GM21717 (cell line): ENCODE measurements at regions not wholly inside any gene's neighbourhood (a gene's known extent, or its start where the extent isn't known, plus 50 kb on each side); places are given as distances from the start of the nearest gene placed in this dataset.

Experiments used
- ATAC-seq: cut with Tn5 transposase; IDR thresholded peaks from one replicate; pipeline ENCODE4 v1.9.1; 2021; ENCODE audit warnings: mild to moderate bottlenecking, moderate library complexity; ENCODE audit not compliant: unreplicated experiment

- no peak for ATAC-seq
These were observed 1309.2 kb upstream of the C9orf72 start for GRCh38 chr9:28882529-28882928.

- ATAC-seq, result no peak
These were observed 1310.0 kb upstream of the C9orf72 start for GRCh38 chr9:28883234-28883633.

- ATAC-seq, result no peak
These were observed 1314.1 kb upstream of the C9orf72 start for GRCh38 chr9:28887188-28887884.

GRCh38 chr9:28888806-28889205, 1315.5 kb upstream of the C9orf72 start:
- ATAC-seq, result no peak

GRCh38 chr9:28892538-28892937, 1319.3 kb upstream of the C9orf72 start:
- no peak for ATAC-seq

- no peak for ATAC-seq
These were observed 1326.0 kb upstream of the C9orf72 start for GRCh38 chr9:28899267-28899666.

- ATAC-seq, result no peak
These were observed 1326.6 kb upstream of the C9orf72 start for GRCh38 chr9:28899926-28900325.

- no peak for ATAC-seq
These were observed 1327.1 kb upstream of the C9orf72 start for GRCh38 chr9:28900406-28900805.

GRCh38 chr9:28909526-28909925, 1336.2 kb upstream of the C9orf72 start:
- ATAC-seq, result no peak

- ATAC-seq, result no peak
These were observed 1339.3 kb upstream of the C9orf72 start for GRCh38 chr9:28912621-28913020.

GRCh38 chr9:28915202-28915930, 1342.1 kb upstream of the C9orf72 start:
- no peak for ATAC-seq

GRCh38 chr9:28916348-28916747, 1343.1 kb upstream of the C9orf72 start:
- ATAC-seq, result no peak

GRCh38 chr9:28921857-28922500, 1348.7 kb upstream of the C9orf72 start:
- ATAC-seq, result no peak

- no peak for ATAC-seq
These were observed 1349.6 kb upstream of the C9orf72 start for GRCh38 chr9:28922891-28923290.

GRCh38 chr9:28923351-28923750, 1350.1 kb upstream of the C9orf72 start:
- no peak for ATAC-seq

- no peak for ATAC-seq
These were observed 1351.9 kb upstream of the C9orf72 start for GRCh38 chr9:28925157-28925556.

GRCh38 chr9:28926306-28926705, 1353.0 kb upstream of the C9orf72 start:
- no peak for ATAC-seq

GRCh38 chr9:28927691-28928090, 1354.4 kb upstream of the C9orf72 start:
- no peak for ATAC-seq

- no peak for ATAC-seq
These were observed 1356.2 kb upstream of the C9orf72 start for GRCh38 chr9:28929433-28929832.

GRCh38 chr9:28930766-28931165, 1357.5 kb upstream of the C9orf72 start:
- no peak for ATAC-seq

GRCh38 chr9:28934111-28934510, 1360.8 kb upstream of the C9orf72 start:
- ATAC-seq, result no peak

GRCh38 chr9:28938981-28939380, 1365.7 kb upstream of the C9orf72 start:
- ATAC-seq, result no peak
